Amygdala (tissue), 56 donors: ENCODE measurements at regions not wholly inside any gene's neighbourhood (a gene's known extent, or its start where the extent isn't known, plus 50 kb on each side); places are given as distances from the start of the nearest gene placed in this dataset.

Experiments
- DNase-seq, 56 donors: peaks; one replicate each; lab custom pipeline; 2025; lab: John Stamatoyannopoulos, UW

- no peak for DNase-seq
These were observed 163.8 kb upstream of the PAPPA start for GRCh38 chr9:115989831-115990230.

- no peak for DNase-seq
These were observed 160.8 kb upstream of the PAPPA start for GRCh38 chr9:115992834-115993233.

GRCh38 chr9:115997923-115998322 lies 155.7 kb upstream of the PAPPA start:
- DNase-seq, result no peak

GRCh38 chr9:115998666-115999065 lies 154.9 kb upstream of the PAPPA start:
- DNase-seq, result no peak

- DNase-seq, result no peak
These were observed 154.1 kb upstream of the PAPPA start for GRCh38 chr9:115999498-115999897.

- no peak for DNase-seq
These were observed 152.8 kb upstream of the PAPPA start for GRCh38 chr9:116000748-116001329.

GRCh38 chr9:116002181-116002580 lies 151.4 kb upstream of the PAPPA start:
- DNase-seq, result no peak

GRCh38 chr9:116002624-116003023 lies 151.0 kb upstream of the PAPPA start:
- no peak for DNase-seq

- no peak for DNase-seq
These were observed 150.2 kb upstream of the PAPPA start for GRCh38 chr9:116003397-116003796.

- DNase-seq, result no peak
These were observed 148.4 kb upstream of the PAPPA start for GRCh38 chr9:116005205-116005604.

GRCh38 chr9:116007824-116008223 lies 145.8 kb upstream of the PAPPA start:
- no peak for DNase-seq

GRCh38 chr9:116008278-116008677 lies 145.3 kb upstream of the PAPPA start:
- DNase-seq, result no peak

GRCh38 chr9:116009420-116009819 lies 144.2 kb upstream of the PAPPA start:
- DNase-seq, result no peak

- DNase-seq, result no peak
These were observed 137.7 kb upstream of the PAPPA start for GRCh38 chr9:116015855-116016254.

- no peak for DNase-seq
These were observed 133.4 kb upstream of the PAPPA start for GRCh38 chr9:116020146-116020545.

- no peak for DNase-seq
These were observed 132.8 kb upstream of the PAPPA start for GRCh38 chr9:116020801-116021200.

- DNase-seq, result no peak
These were observed 126.5 kb upstream of the PAPPA start for GRCh38 chr9:116027096-116027495.

GRCh38 chr9:116027511-116027910 lies 126.1 kb upstream of the PAPPA start:
- no peak for DNase-seq

- no peak for DNase-seq
These were observed 125.6 kb upstream of the PAPPA start for GRCh38 chr9:116027951-116028350.

- DNase-seq, result no peak
These were observed 123.1 kb upstream of the PAPPA start for GRCh38 chr9:116030517-116030916.

GRCh38 chr9:116032683-116033440 lies 120.7 kb upstream of the PAPPA start:
- no peak for DNase-seq

GRCh38 chr9:116039312-116039711 lies 114.3 kb upstream of the PAPPA start:
- no peak for DNase-seq
